ENCODE measurements at regions not wholly inside any gene's neighbourhood (a gene's known extent, or its start where the extent isn't known, plus 50 kb on each side); places are given as distances from the start of the nearest gene placed in this dataset.

DNA sequence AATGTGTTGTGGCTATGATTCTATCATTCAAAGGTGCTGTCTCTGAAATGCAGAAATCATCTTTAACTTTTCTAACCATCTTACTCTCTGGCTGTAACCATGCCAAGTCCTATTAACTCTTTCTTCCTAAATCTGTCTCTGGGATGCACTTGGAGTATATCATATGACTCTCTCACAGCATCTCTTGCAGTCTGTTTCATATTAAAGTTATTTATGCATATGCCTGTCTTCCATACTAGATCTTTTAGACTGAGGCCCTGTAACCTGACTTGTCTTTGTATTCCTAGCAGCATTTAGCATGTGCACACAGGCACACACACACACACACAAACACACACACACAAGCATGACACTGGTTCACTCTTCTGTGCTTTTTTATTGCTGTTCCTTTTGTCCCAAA lies 320.6 kb downstream of the ETAA1 start (continued):
- no peak for TF ChIP-seq ZNF114 (CRISPR knock-in tag; IDR thresholded peaks at IDR 0.05)
- no peak for TF ChIP-seq ZNF331 (CRISPR knock-in tag; IDR thresholded peaks at IDR 0.05; ENCODE audit: low read depth)
- TF ChIP-seq, protein P1, sequence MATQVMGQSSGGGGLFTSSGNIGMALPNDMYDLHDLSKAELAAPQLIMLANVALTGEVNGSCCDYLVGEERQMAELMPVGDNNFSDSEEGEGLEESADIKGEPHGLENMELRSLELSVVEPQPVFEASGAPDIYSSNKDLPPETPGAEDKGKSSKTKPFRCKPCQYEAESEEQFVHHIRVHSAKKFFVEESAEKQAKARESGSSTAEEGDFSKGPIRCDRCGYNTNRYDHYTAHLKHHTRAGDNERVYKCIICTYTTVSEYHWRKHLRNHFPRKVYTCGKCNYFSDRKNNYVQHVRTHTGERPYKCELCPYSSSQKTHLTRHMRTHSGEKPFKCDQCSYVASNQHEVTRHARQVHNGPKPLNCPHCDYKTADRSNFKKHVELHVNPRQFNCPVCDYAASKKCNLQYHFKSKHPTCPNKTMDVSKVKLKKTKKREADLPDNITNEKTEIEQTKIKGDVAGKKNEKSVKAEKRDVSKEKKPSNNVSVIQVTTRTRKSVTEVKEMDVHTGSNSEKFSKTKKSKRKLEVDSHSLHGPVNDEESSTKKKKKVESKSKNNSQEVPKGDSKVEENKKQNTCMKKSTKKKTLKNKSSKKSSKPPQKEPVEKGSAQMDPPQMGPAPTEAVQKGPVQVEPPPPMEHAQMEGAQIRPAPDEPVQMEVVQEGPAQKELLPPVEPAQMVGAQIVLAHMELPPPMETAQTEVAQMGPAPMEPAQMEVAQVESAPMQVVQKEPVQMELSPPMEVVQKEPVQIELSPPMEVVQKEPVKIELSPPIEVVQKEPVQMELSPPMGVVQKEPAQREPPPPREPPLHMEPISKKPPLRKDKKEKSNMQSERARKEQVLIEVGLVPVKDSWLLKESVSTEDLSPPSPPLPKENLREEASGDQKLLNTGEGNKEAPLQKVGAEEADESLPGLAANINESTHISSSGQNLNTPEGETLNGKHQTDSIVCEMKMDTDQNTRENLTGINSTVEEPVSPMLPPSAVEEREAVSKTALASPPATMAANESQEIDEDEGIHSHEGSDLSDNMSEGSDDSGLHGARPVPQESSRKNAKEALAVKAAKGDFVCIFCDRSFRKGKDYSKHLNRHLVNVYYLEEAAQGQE (IDR thresholded peaks at IDR 0.05; ENCODE audit: unreplicated experiment) = no peak
- no peak for TF ChIP-seq POLR2AphosphoS5 (IDR thresholded peaks at IDR 0.05; ENCODE audit: low read depth)
- no peak for TF ChIP-seq JUNB (IDR thresholded peaks at IDR 0.05; ENCODE audit: unreplicated experiment)
- TF ChIP-seq EZH2phosphoT487 (IDR thresholded peaks at IDR 0.05; ENCODE audit: unreplicated experiment) = no peak
- no peak for TF ChIP-seq STAT1 (IDR thresholded peaks at IDR 0.05; ENCODE audit: unreplicated experiment)

DNA sequence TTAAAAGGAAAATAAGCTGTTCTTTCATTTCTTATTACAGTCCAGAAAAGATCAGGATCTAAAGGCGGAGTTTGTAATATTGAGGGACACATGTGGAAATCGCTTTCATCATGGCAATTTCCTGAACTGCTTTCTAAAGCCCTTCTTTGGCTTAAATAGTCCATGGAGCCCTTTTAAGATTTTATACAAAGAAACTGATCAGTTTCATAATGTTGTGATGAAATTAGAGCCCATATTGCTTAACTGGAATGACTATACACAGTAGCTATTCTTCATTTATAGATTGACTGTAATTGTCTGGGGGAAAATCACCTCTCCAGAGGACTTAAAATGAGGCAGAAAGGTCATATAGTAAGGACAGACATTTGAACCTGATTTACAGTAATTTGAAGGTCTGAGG lies 322.2 kb downstream of the ETAA1 start:
- no peaks in the 10 kb centered on the region for H3K4me1 ChIP-seq (ENCODE audit: insufficient read depth)
- H3K27ac Mint-ChIP-seq = no peak overlapping the region
- H3K36me3 Mint-ChIP-seq (ENCODE audit: low read depth) = peaks cover 5% of the 10 kb centered on the region; the same call in 2 of the 3 replicates
- H3K27me3 ChIP-seq (ENCODE audit: insufficient read depth) = no peaks in the 10 kb centered on the region
- H3K4me2 ChIP-seq = no peak overlapping the region
- no peak overlapping the region for H3K27ac ChIP-seq (ENCODE audit: low read depth)
- TF ChIP-seq, protein P2, sequence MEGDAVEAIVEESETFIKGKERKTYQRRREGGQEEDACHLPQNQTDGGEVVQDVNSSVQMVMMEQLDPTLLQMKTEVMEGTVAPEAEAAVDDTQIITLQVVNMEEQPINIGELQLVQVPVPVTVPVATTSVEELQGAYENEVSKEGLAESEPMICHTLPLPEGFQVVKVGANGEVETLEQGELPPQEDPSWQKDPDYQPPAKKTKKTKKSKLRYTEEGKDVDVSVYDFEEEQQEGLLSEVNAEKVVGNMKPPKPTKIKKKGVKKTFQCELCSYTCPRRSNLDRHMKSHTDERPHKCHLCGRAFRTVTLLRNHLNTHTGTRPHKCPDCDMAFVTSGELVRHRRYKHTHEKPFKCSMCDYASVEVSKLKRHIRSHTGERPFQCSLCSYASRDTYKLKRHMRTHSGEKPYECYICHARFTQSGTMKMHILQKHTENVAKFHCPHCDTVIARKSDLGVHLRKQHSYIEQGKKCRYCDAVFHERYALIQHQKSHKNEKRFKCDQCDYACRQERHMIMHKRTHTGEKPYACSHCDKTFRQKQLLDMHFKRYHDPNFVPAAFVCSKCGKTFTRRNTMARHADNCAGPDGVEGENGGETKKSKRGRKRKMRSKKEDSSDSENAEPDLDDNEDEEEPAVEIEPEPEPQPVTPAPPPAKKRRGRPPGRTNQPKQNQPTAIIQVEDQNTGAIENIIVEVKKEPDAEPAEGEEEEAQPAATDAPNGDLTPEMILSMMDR (conservative IDR thresholded peaks at IDR 0.05; ENCODE audit: low read depth in 2 of 2) = no peak
- no peak for TF ChIP-seq POLR2AphosphoS5 (IDR thresholded peaks at IDR 0.05; ENCODE audit: low read depth)
- TF ChIP-seq EZH2 (IDR thresholded peaks at IDR 0.05; ENCODE audit: low read depth, unreplicated experiment) = no peak
- TF ChIP-seq, protein P3, sequence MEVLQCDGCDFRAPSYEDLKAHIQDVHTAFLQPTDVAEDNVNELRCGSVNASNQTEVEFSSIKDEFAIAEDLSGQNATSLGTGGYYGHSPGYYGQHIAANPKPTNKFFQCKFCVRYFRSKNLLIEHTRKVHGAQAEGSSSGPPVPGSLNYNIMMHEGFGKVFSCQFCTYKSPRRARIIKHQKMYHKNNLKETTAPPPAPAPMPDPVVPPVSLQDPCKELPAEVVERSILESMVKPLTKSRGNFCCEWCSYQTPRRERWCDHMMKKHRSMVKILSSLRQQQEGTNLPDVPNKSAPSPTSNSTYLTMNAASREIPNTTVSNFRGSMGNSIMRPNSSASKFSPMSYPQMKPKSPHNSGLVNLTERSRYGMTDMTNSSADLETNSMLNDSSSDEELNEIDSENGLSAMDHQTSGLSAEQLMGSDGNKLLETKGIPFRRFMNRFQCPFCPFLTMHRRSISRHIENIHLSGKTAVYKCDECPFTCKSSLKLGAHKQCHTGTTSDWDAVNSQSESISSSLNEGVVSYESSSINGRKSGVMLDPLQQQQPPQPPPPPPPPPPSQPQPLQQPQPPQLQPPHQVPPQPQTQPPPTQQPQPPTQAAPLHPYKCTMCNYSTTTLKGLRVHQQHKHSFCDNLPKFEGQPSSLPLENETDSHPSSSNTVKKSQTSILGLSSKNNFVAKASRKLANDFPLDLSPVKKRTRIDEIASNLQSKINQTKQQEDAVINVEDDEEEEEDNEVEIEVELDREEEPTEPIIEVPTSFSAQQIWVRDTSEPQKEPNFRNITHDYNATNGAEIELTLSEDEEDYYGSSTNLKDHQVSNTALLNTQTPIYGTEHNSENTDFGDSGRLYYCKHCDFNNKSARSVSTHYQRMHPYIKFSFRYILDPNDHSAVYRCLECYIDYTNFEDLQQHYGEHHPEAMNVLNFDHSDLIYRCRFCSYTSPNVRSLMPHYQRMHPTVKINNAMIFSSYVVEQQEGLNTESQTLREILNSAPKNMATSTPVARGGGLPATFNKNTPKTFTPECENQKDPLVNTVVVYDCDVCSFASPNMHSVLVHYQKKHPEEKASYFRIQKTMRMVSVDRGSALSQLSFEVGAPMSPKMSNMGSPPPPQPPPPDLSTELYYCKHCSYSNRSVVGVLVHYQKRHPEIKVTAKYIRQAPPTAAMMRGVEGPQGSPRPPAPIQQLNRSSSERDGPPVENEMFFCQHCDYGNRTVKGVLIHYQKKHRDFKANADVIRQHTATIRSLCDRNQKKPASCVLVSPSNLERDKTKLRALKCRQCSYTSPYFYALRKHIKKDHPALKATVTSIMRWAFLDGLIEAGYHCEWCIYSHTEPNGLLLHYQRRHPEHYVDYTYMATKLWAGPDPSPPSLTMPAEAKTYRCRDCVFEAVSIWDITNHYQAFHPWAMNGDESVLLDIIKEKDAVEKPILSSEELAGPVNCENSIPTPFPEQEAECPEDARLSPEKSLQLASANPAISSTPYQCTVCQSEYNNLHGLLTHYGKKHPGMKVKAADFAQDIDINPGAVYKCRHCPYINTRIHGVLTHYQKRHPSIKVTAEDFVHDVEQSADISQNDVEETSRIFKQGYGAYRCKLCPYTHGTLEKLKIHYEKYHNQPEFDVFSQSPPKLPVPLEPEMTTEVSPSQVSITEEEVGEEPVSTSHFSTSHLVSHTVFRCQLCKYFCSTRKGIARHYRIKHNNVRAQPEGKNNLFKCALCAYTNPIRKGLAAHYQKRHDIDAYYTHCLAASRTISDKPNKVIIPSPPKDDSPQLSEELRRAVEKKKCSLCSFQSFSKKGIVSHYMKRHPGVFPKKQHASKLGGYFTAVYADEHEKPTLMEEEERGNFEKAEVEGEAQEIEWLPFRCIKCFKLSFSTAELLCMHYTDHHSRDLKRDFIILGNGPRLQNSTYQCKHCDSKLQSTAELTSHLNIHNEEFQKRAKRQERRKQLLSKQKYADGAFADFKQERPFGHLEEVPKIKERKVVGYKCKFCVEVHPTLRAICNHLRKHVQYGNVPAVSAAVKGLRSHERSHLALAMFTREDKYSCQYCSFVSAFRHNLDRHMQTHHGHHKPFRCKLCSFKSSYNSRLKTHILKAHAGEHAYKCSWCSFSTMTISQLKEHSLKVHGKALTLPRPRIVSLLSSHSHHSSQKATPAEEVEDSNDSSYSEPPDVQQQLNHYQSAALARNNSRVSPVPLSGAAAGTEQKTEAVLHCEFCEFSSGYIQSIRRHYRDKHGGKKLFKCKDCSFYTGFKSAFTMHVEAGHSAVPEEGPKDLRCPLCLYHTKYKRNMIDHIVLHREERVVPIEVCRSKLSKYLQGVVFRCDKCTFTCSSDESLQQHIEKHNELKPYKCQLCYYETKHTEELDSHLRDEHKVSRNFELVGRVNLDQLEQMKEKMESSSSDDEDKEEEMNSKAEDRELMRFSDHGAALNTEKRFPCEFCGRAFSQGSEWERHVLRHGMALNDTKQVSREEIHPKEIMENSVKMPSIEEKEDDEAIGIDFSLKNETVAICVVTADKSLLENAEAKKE (CRISPR knock-in tag; IDR thresholded peaks at IDR 0.05) = no peak
- TF ChIP-seq JUNB (IDR thresholded peaks at IDR 0.05; ENCODE audit: unreplicated experiment) = no peak
- no peak for TF ChIP-seq EZH2phosphoT487 (IDR thresholded peaks at IDR 0.05; ENCODE audit: unreplicated experiment)
- no peak for TF ChIP-seq STAT1 (IDR thresholded peaks at IDR 0.05; ENCODE audit: unreplicated experiment)
- TF ChIP-seq ZNF331 (CRISPR knock-in tag; IDR thresholded peaks at IDR 0.05; ENCODE audit: low read depth) = no peak
- TF ChIP-seq NANOG (IDR thresholded peaks at IDR 0.05; ENCODE audit: borderline replicate concordance) = no peak
- TF ChIP-seq ZNF114 (CRISPR knock-in tag; IDR thresholded peaks at IDR 0.05) = no peak
- TF ChIP-seq, protein P4, sequence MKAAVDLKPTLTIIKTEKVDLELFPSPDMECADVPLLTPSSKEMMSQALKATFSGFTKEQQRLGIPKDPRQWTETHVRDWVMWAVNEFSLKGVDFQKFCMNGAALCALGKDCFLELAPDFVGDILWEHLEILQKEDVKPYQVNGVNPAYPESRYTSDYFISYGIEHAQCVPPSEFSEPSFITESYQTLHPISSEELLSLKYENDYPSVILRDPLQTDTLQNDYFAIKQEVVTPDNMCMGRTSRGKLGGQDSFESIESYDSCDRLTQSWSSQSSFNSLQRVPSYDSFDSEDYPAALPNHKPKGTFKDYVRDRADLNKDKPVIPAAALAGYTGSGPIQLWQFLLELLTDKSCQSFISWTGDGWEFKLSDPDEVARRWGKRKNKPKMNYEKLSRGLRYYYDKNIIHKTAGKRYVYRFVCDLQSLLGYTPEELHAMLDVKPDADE (IDR thresholded peaks at IDR 0.05) = no peak
- no peak overlapping the region for H2AFZ ChIP-seq
- no peak overlapping the region for H3K4me3 ChIP-seq
- no peak overlapping the region for H3K4me3 Mint-ChIP-seq
- H3K27me3 Mint-ChIP-seq (ENCODE audit: insufficient read depth, low read depth, poor library complexity) = no peaks in the 10 kb centered on the region
- ATAC-seq = no peak
- H3F3A ChIP-seq (replicated peaks; ENCODE audit: low read depth) = no peaks in the 10 kb centered on the region
- no peaks in the 10 kb centered on the region for H4K20me1 ChIP-seq (replicated peaks; ENCODE audit: insufficient read depth)
- H3K9me2 ChIP-seq (ENCODE audit: insufficient read depth) = peaks cover 20% of the 10 kb centered on the region
- peaks cover 16% of the 10 kb centered on the region; the same call in 2 of the 3 replicates for H3K9me3 Mint-ChIP-seq
- no peaks in the 10 kb centered on the region for H3K36me3 ChIP-seq (ENCODE audit: insufficient read depth)
- no peak for DNase-seq (ENCODE audit: low spot score)
- no peaks in the 10 kb centered on the region for H3K79me2 ChIP-seq (replicated peaks; ENCODE audit: insufficient read depth)
- H3K4me1 Mint-ChIP-seq = no peaks in the 10 kb centered on the region
